GM21526 (cell line): ENCODE measurements at regions not wholly inside any gene's neighbourhood (a gene's known extent, or its start where the extent isn't known, plus 50 kb on each side); places are given as distances from the start of the nearest gene placed in this dataset.
"Not testable (repeated sequence)": the region's sequence is repeated elsewhere in the genome, so short reads cannot be mapped to it uniquely, and the experiment has no call there.

Source experiments
- ATAC-seq: cut with Tn5 transposase; IDR thresholded peaks from one replicate; pipeline ENCODE4 v1.9.1; 2021; ENCODE audit warnings: moderate library complexity; ENCODE audit not compliant: unreplicated experiment, low FRiP score

- ATAC-seq, result no peak
Observed at GRCh38 chr6:80445751-80446150, 339.3 kb downstream of the BCKDHB start.

- no peak for ATAC-seq
Observed at GRCh38 chr6:80442366-80442765, 335.9 kb downstream of the BCKDHB start.

GRCh38 chr6:80441131-80441530 is 334.7 kb downstream of the BCKDHB start:
- ATAC-seq, result no peak

- no peak for ATAC-seq
Observed at GRCh38 chr6:80440496-80441115, 334.1 kb downstream of the BCKDHB start.

GRCh38 chr6:80439721-80440470 is 333.4 kb downstream of the BCKDHB start:
- no peak for ATAC-seq

GRCh38 chr6:80438772-80439171 is 332.3 kb downstream of the BCKDHB start:
- ATAC-seq, result no peak

GRCh38 chr6:80437801-80438200 is 331.3 kb downstream of the BCKDHB start:
- no peak for ATAC-seq

- ATAC-seq, result no peak
Observed at GRCh38 chr6:80437221-80437620, 330.8 kb downstream of the BCKDHB start.

GRCh38 chr6:80436663-80437062 is 330.2 kb downstream of the BCKDHB start:
- ATAC-seq, result no peak

- ATAC-seq, result no peak
Observed at GRCh38 chr6:80435457-80435856, 329.0 kb downstream of the BCKDHB start.

- no peak for ATAC-seq
Observed at GRCh38 chr6:80434691-80435350, 328.4 kb downstream of the BCKDHB start.

GRCh38 chr6:80433673-80434025 is 327.2 kb downstream of the BCKDHB start:
- no peak for ATAC-seq

GRCh38 chr6:80433010-80433672 is 326.7 kb downstream of the BCKDHB start:
- no peak for ATAC-seq

GRCh38 chr6:80425089-80425823 is 318.8 kb downstream of the BCKDHB start:
- no peak for ATAC-seq

- no peak for ATAC-seq
Observed at GRCh38 chr6:80411486-80411885, 305.0 kb downstream of the BCKDHB start.

GRCh38 chr6:80407976-80408375 is 301.5 kb downstream of the BCKDHB start:
- ATAC-seq, result not testable (repeated sequence)

- ATAC-seq, result no peak
Observed at GRCh38 chr6:80404889-80405288, 298.4 kb downstream of the BCKDHB start.

- ATAC-seq, result no peak
Observed at GRCh38 chr6:80403365-80403764, 296.9 kb downstream of the BCKDHB start.

- ATAC-seq, result no peak
Observed at GRCh38 chr6:80402266-80402665, 295.8 kb downstream of the BCKDHB start.
